Colon (tissue), 2 donors: ENCODE measurements at regions not wholly inside any gene's neighbourhood (a gene's known extent, or its start where the extent isn't known, plus 50 kb on each side); places are given as distances from the start of the nearest gene placed in this dataset.

Experiments used
- FAIRE-seq: peaks from 2 replicates; lab custom pipeline; 2012; peaks lifted over from hg19 to GRCh38; lab: Jason Lieb, UNC
- donor health status: control.
- donor health status: control.

DNA sequence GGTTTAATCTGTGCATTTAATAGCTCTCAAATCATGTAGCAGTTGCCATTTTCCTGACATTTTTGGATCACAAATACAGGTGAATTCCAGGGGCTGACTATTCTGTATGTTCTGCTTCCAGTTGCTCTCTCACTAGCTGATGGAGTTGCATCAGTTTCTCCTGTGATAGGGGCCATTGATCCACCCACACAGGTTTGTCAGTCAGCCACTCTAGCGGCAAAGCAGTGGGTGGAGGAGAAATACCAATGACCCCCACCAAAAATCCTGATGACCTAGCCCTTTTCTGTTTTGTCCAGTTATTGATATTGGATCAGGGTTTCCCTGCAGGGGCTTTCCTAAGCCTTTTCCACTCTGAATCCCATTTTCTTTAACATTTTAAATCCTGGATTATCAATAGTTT, 72.3 kb upstream of the BTN3A2 start:
- no peak for FAIRE-seq

DNA sequence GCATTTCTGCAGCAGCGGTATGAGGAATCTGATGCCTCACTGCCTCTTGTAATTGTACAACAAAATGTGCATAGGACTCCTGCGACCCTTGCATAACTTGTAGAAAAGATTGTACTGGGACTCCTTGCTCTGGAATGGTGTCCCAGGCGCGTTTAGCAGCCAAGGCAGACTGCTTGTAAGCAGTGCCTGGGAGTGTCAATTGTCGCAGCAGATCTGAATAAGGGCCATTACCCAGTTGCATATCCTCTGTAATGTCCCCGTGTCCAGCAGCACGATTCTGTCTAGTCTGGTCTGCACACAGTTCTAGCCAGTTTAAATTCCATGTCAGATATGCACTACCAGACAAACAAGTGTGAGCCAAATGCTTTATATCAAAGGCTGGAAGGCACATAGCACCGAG, 70.7 kb upstream of the BTN3A2 start:
- FAIRE-seq, result no peak

DNA sequence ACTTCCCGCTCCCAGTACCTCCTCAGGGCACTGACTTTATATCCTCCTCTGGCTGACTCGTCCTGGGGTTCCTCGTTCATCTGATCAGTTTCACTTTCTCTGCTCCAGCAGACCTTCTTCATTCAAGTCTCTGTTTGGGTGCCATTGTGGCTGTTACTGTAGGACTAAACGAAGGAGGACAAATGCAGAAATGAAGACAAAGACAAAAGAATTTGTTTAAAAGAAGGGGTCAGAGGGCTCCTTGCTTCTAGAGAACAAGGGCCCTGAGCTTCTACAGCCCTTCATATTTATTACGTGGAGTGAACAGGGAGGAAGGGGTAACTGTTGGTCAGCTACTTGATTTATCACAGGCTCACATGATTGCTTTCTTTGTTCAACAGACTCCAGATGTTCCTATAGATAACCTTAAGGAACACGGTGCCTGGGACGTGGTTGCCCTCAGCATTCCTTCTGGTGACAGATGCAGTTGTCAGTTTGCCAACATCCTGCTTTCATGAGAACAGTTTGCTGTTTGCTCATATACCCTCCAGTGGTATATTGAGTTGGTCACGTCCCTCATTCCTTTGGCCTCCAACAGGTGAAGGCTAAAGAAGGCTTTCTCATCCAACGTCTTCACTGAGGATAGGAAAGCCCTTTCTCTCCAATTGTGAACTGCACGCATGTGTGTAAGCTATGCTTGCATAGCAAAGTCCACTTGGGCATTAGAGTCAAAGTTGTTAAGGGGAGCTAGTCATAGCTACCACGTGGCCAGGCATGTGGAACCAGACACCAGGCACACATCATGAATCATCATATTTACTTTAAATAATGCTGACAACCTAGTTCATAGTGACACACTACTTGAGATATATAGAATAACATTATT, 69.1 kb upstream of the BTN3A2 start:
- no peak for FAIRE-seq

DNA sequence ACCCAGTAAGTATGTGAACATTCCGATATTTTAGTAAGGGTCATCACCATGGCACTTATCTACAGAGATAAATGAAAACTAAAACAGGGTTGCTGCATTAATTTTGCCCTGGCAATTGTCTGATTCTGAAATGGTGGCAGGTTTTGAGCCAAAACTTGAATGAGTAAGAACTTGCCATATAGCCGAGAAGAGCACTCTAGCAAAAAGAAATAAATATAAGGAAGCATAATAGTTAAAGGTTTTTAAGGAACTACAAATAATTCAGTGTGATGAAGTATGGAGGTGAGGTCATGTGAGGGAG, 68.5 kb upstream of the BTN3A2 start:
- no peak for FAIRE-seq

GRCh38 chr6:26296857-26297648, 67.9 kb upstream of the BTN3A2 start:
- no peak for FAIRE-seq

DNA sequence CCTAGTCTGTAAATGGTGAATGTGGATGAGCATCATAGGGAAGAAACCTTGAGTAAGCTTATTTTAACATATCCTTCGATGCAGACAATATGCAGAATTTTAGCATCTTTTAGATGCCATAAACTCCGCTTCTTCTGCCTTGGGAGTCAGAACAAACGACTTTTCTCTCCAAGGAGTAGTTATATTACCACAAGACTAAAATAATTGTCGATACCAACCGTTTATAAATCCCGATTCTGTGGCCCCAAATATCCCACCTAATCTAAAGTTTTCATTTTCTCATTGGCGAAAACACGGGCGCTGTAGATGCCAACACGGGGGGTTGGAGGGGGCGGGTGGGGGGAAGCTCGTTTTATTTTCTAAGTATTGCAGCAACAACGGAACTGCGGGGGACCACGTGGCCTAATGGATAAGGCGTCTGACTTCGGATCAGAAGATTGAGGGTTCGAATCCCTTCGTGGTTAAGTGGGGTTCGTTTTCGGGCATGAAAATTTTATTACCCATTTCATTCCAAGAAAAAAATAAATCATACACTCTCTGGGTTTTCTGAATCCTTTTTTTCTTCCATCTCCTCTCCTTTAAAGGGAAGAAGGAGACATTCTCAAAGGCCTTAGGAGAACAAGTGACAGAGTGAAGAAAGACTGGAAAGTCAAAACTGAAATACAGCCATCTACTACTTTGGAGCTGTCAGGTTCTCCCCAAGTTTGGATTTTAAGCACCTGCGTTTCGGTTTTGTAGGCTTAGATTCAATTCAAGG, 65.5 kb upstream of the BTN3A2 start:
- no peak for FAIRE-seq

DNA sequence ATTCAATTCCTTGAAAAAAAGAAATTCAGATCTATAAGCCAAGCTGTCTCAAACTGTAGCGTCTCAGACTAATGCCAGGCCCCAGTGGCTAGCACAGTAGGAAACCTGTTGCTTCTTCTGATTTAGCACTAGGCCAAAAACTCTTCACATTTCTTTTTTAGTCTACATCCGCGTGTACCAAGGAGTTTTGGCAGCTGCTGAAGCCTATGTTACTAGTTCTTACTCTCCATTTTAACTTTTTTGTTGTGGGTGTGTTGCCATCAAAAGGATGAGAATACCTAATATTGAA, 65.0 kb upstream of the BTN3A2 start:
- no peak for FAIRE-seq

GRCh38 chr6:26300359-26300758, 64.6 kb upstream of the BTN3A2 start:
- no peak for FAIRE-seq

DNA sequence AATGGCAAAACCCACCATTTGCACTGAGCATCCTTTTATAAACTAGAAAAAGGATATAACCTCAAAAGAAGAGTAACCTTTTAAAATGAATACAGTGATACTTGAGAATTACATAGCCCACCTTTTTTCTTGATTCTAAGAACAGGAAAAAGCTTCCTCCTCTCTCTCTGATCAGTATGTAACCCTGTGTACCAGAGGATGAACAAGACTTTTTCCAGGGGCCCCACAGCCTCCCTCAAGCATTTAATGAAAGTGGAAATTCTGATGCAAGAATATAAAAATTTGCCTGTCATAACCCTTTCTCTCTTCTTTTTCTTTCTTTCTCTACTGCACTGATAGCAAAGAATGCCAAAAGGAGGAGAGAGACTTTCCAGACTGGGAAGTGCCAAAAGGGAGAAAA, 64.2 kb upstream of the BTN3A2 start:
- no peak for FAIRE-seq

- FAIRE-seq, result no peak
Measured at GRCh38 chr6:26301638-26302037, 63.4 kb upstream of the BTN3A2 start.

- no peak for FAIRE-seq
Measured at GRCh38 chr6:26302941-26303559, 61.9 kb upstream of the BTN3A2 start.

DNA sequence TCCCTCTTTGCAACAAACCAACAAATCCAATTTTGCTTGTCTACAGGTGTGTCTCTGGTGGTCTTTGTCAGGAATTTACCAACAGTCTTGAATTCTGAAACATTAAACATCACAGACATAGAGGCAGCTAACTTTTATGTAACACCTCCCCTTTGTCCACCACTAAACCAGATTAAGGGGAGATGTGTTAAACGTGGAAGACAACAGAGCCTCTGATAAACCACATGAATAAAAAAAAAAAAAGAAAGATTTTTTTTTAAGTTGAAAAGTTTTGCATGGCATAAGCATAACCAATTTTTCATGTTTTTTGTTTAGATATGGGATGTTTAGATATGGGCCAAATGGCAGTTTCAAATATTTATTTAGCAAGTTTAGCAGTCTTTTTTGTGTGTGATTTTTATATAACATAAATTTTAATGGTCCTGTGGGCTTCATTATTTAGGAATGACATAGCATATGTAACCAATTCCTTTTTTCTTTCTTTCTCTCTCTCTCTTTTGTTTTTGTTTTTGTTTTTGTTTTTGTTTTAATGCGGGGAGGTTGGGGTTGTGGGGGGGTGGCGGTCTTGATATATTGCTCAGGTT, 60.7 kb upstream of the BTN3A2 start:
- no peak for FAIRE-seq

DNA sequence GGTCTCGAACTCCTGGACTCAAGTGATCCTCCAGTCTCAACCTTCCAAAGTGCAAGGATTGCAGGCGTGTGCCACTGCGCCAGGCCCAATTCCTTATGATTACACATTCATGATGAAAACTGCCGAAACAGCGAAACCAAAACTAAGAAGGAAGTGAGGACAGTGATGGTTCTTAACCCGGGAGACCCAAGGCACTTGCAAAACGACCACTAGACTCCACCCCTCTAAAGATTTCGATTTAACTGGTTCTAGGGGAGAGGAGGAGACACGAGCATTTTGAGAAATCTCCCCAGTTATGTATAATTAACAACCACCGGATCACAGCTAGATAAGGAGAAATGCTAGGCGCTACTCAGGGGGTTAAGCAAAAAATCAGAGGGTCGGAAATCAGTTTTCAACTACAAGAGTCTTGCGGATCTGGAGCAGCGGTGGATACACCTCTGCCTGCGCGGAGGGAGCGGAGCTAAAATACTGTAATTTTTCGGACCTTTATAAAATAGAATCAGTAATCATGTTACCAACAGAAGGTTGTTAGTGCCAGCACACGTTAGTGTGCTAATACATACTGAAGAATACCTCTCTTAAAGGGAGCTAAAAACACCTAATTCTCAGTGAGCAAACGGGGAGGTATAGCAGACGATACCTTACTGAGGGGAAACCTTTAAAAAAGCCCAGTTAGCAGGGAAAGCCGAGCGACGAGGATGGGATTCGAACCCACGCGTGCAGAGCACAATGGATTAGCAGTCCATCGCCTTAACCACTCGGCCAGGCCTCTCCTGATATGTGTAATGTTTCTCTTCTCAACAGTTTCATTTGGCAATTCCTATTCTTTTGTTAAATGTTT, 60.0 kb upstream of the BTN3A2 start:
- FAIRE-seq, result no peak

DNA sequence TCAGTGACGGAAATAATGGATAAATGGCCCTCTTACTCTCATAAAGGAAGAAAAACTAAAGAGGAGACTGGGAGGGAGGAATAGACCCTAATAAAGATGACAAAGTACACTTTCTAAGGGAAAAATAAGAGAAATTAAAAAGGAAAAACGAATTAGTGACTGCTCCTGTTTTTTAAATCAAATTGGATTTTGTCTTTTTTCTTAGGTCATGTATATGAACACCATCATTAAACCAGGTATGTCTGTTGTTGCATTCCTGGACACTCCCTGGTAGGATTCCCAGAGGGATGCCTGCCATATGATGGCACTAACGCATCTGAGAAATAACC, 59.4 kb upstream of the BTN3A2 start:
- FAIRE-seq, result no peak

DNA sequence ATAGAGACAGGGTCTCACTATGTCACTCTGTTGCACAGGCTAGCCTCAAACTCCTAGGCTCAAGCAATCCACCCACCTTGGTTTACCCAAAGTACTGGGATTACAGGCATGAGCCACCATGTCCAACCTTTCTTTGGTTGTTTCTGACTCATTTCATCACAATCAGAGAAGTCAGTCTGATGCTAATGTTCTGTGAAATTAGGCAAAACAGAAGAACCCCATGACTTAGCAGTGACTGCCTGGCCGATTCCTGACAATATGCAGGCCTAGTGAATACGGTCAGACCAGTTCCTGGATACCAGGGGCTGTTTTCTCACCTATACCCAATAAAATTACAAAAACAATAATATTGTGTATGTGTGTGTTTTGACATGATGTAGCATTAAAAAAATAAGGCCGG, 58.8 kb upstream of the BTN3A2 start:
- FAIRE-seq, result no peak

DNA sequence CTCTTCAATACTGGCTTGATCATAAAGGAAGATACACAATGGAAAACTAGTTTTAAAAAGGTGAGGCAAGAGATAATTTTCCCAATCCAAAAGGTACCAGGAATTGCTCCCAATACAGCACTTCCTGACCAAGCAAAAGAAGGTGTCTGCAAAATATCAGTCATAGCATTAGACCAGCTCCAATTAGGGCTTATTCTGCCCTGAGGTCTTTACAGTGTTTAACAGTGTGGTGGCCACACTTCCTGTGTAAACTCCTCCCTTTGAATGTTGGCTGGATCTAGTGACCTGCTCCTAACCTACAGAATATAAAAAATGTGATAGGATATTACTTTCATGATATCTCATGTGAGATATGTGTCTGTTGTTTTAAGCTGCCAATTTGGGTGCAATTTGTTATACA, 57.1 kb upstream of the BTN3A2 start:
- no peak for FAIRE-seq

- no peak for FAIRE-seq
Measured at GRCh38 chr6:26309731-26310142, 55.3 kb upstream of the BTN3A2 start.

DNA sequence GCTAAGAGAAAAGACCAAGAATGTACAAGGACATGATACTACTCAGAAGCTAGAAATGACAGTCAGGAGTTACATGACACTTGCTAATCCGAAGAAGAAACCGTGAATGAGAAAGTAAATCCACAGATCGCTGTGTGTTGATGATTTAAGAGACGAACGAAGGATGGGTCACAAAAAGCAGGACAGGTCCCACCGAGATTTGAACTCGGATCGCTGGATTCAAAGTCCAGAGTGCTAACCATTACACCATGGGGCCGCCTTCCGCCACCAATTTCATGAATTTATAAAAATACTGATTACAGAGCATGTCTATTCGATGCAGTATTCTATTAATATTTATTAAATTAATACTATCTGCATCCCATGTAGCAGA, 54.0 kb upstream of the BTN3A2 start:
- FAIRE-seq, result no peak

DNA sequence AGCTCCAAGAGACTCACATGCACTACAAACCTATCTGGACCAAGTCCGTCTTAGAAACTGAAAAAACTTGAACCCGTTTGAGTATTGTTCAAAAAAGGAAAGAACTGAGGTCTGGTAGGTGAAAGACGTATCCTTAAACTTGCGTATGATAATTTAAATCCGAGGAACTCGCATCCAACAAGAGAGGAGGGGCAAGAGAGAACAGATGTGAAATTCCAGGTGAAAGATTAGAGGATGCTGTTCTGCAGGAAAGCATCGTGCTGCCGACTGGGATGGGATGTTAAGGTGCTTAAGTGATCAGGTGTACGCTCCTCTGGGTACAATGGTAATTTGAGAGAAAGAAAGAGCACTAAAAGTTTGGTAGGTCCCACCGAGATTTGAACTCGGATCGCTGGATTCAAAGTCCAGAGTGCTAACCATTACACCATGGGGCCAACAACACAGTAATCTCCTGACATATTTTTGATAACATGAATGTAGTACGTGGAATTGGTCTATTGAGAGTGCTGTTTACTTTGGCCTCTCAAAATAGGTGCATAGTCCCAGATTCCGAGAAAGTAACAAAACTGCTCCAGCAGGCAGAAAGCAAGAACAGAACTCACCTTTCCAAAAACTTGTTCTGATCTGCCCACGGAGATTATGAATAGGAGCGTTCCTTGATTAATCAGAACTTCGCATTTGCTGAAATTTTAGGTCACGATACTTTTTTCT, 53.5 kb upstream of the BTN3A2 start:
- no peak for FAIRE-seq

- no peak for FAIRE-seq
Measured at GRCh38 chr6:26312096-26312463, 52.9 kb upstream of the BTN3A2 start.
